Cardiac muscle cell (in vitro differentiated cells and primary cell): ENCODE measurements at regions not wholly inside any gene's neighbourhood (a gene's known extent, or its start where the extent isn't known, plus 50 kb on each side); places are given as distances from the start of the nearest gene placed in this dataset.

Experiments used
- DNase-seq, 2 donors: peaks; one replicate each; pipeline versions ENCODE4 v3.0.0 to v3.0.0-alpha.2; 2010 to 2017; ENCODE audit warnings: low read depth in 1 of 2, low spot score in 1 of 2
- H3K27ac ChIP-seq: fragments of 200-600 bp; sonication (generic); 2 replicates; pipeline ENCODE4 v1.5.1; 2016
- H3K27me3 ChIP-seq: fragments of 200-600 bp; sonication (generic); 2 replicates; pipeline ENCODE4 v1.6.0; 2016; ENCODE audit warnings: control low read depth
- H3K36me3 ChIP-seq: fragments of 200-600 bp; sonication (generic); 2 replicates; pipeline ENCODE4 v1.5.1; 2016; ENCODE audit warnings: control low read depth
- H3K4me1 ChIP-seq: fragments of 200-600 bp; sonication (generic); 2 replicates; pipeline ENCODE4 v1.8.1; 2017; ENCODE audit warnings: low read depth, mild to moderate bottlenecking, mixed run types
- H3K4me3 ChIP-seq: fragments of 200-600 bp; sonication (generic); 2 replicates; pipeline ENCODE4 v1.5.1; 2016; ENCODE audit warnings: mild to moderate bottlenecking
- H3K9me3 ChIP-seq: fragments of 200-600 bp; sonication (generic); 2 replicates; pipeline ENCODE4 v1.5.1; 2017; ENCODE audit warnings: low read depth, mild to moderate bottlenecking, control low read depth
- CTCF ChIP-seq: IDR thresholded peaks from 2 replicates; pipeline ENCODE4 v1.5.1; 2012; ENCODE audit warnings: low read depth, mild to moderate bottlenecking, low read length

- Histone ChIP-seq H3K4me1 (no peaks in the 10 kb centered on the region), H3K27me3 (no peaks in the 10 kb centered on the region), H3K9me3 (no peaks in the 10 kb centered on the region), H3K36me3 (no peaks in the 10 kb centered on the region), H3K4me3 (no peak overlapping the region), H3K27ac (no peak overlapping the region)
- peak; percentile 0 to 7 for DNase-seq
- peak; percentile 11 for TF ChIP-seq CTCF
These were observed 714.5 kb upstream of the EYS start for GRCh38 chr6:66421570-66421969.

GRCh38 chr6:66418906-66419305 lies 711.9 kb upstream of the EYS start:
- H3K27me3 ChIP-seq: no peaks in the 10 kb centered on the region
- H3K27ac ChIP-seq: no peak overlapping the region
- H3K4me1 ChIP-seq: no peaks in the 10 kb centered on the region
- H3K9me3 ChIP-seq: no peaks in the 10 kb centered on the region
- TF ChIP-seq CTCF: no peak
- no peaks in the 10 kb centered on the region for H3K36me3 ChIP-seq
- DNase-seq: no peak
- no peak overlapping the region for H3K4me3 ChIP-seq

- no peak for DNase-seq
- no peak for TF ChIP-seq CTCF
- no peak overlapping the region for H3K27ac ChIP-seq
- no peaks in the 10 kb centered on the region for H3K36me3 ChIP-seq
- H3K27me3 ChIP-seq: no peaks in the 10 kb centered on the region
- H3K4me1 ChIP-seq: no peaks in the 10 kb centered on the region
- H3K4me3 ChIP-seq: no peak overlapping the region
- H3K9me3 ChIP-seq: no peaks in the 10 kb centered on the region
These were observed 696.9 kb upstream of the EYS start for GRCh38 chr6:66403966-66404365.

GRCh38 chr6:66402873-66403272 lies 695.8 kb upstream of the EYS start:
- no peaks in the 10 kb centered on the region for H3K4me1 ChIP-seq
- H3K27ac ChIP-seq: no peak overlapping the region
- no peak for TF ChIP-seq CTCF

GRCh38 chr6:66396549-66396948 lies 689.5 kb upstream of the EYS start:
- no peak for TF ChIP-seq CTCF
- Histone ChIP-seq H3K36me3 (no peaks in the 10 kb centered on the region), H3K4me1 (no peaks in the 10 kb centered on the region), H3K9me3 (no peaks in the 10 kb centered on the region), H3K27me3 (no peaks in the 10 kb centered on the region), H3K4me3 (no peak overlapping the region), H3K27ac (no peak overlapping the region)
- DNase-seq: no peak

More at GRCh38 chr6:66402873-66403272, 695.8 kb upstream of the EYS start:
- H3K27me3 ChIP-seq: no peaks in the 10 kb centered on the region
- no peaks in the 10 kb centered on the region for H3K36me3 ChIP-seq
- no peaks in the 10 kb centered on the region for H3K9me3 ChIP-seq
- no peak overlapping the region for H3K4me3 ChIP-seq
- no peak for DNase-seq

- DNase-seq: no peak
- Histone ChIP-seq H3K4me3 (no peak overlapping the region), H3K27me3 (no peaks in the 10 kb centered on the region), H3K4me1 (no peaks in the 10 kb centered on the region), H3K9me3 (no peaks in the 10 kb centered on the region), H3K36me3 (no peaks in the 10 kb centered on the region), H3K27ac (no peak overlapping the region)
- no peak for TF ChIP-seq CTCF
These were observed 689.1 kb upstream of the EYS start for GRCh38 chr6:66396145-66396544.
